Stimulated activated CD8-positive, alpha-beta memory T cell treated with anti-CD3 and anti-CD28 coated beads, Interleukin-12 subunit alpha, Interleukin-12 subunit beta, amount 100 ng/mL, for 24 hours (primary cell): ENCODE measurements at regions not wholly inside any gene's neighbourhood (a gene's known extent, or its start where the extent isn't known, plus 50 kb on each side); places are given as distances from the start of the nearest gene placed in this dataset.
"Not testable (repeated sequence)": the region's sequence is repeated elsewhere in the genome, so short reads cannot be mapped to it uniquely, and the experiment has no call there.

Experiments
- DNase-seq: peaks from one replicate; pipeline ENCODE4 v3.0.0-alpha.2; 2020; ENCODE audit errors: extremely low read depth

DNA sequence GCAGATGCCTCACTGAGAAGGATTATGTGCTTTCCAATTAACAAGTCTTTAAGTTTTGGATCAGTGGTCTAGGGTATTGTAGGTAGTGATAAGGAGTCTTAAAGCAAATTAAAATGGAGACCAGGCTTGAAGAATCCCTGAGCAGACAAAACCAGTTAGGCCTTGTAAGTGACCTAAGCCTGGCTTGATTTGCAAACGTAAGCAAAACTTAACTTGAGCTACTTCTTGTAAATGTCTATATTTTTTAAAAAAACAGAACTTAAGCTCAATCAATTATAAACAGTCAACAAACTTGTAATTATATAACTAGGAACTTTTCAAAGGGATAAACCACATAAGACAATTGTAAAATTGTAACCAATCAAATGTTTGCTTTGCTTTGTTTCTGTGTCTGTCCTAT, 72.7 kb upstream of the NALF2 start:
- DNase-seq, result no peak

DNA sequence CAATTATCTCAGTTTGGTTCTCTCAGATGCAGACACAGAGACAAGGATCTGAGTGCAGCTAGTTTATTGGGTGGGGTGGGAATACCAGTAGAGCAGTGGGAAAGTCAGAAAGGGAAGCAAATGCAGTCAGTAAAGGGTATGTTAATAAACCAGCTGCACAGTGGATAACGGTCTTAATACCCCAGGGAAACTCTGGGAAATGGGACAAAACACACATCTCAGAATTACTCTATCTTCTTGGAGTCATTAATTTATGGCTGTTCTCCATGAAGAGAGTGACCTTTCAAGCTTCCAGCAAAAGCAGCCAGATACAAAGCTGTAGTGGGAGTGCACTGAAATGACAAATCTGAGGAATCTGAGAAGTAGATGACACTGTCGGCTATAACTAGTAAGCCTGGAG, 73.3 kb upstream of the NALF2 start:
- DNase-seq, result no peak

GRCh38 chrX:69429339-69430015, 74.6 kb upstream of the NALF2 start:
- no peak for DNase-seq

- DNase-seq, result no peak
These were observed 75.9 kb upstream of the NALF2 start for GRCh38 chrX:69428216-69428615.

DNA sequence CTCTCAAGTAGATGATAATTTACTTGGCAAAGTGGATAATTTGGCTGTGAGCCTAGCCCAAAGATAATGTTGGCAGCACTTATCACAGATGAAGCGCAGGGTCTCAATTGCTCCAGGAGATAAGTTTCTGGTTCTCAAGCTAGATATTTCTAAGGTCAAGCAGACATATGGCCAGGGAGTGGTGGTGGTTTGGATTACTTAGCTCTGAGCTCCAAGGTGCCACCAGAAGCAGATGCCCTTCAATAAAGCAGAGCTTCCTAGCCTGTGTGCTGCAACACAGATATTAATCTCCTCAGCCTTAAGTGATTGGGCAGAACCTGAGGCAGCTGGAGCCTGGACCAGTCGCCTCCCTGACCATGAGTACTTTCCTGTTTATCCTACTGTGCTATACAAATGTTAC, 79.2 kb upstream of the NALF2 start:
- DNase-seq, result no peak

- no peak for DNase-seq
These were observed 80.0 kb upstream of the NALF2 start for GRCh38 chrX:69424161-69424560.

DNA sequence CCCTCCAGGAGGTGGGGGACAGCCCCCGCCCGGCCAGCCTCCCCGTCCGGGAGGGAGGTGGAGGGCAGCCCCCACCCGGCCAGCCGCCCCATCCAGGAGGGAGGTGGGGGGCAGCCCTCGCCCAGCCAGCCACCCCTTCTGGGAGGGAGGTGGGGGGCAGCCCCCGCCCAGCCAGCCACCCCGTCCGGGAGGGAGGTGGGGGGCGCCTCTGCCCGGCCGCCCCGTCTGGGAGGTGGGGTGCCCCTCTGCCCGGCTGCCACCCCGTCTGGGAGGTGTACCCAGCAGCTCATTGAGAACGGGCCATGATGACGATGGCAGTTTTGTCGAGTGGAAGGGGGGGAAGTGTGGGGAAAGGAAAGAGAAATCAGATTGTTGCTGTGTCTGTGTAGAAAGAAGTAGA, 81.9 kb upstream of the NALF2 start:
- not testable (repeated sequence) for DNase-seq

- no peak for DNase-seq
These were observed 88.4 kb upstream of the NALF2 start for GRCh38 chrX:69415698-69416097.

- no peak for DNase-seq
These were observed 91.5 kb upstream of the NALF2 start for GRCh38 chrX:69412661-69413060.

- no peak for DNase-seq
These were observed 105.2 kb upstream of the NALF2 start for GRCh38 chrX:69398881-69399280.

GRCh38 chrX:69396916-69397315, 107.2 kb upstream of the NALF2 start:
- no peak for DNase-seq

GRCh38 chrX:69395306-69395705, 108.8 kb upstream of the NALF2 start:
- DNase-seq, result no peak

GRCh38 chrX:69389101-69389501, 115.0 kb upstream of the NALF2 start:
- no peak for DNase-seq

GRCh38 chrX:69388526-69388925, 115.6 kb upstream of the NALF2 start:
- no peak for DNase-seq

GRCh38 chrX:69387567-69388487, 116.3 kb upstream of the NALF2 start:
- no peak for DNase-seq

DNA sequence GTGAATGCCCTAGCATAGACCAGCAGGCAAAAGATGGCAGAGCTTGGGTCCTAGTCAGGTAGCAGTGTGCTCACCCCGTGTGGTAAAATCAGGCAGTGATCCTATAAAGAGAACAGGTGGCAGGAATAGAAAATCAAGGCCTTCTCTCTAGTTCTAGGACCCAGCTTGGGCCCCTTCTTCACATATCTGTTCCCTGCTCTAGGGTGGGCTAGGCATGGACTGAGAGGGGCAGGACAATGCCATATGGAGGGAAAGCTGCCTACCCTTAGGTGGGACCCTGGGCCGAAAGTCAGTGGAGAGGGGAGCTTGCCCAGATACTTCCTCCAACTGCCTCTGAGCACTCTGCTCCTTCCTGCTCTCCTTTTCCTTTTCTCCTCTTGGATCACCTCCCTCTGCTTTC, 117.4 kb upstream of the NALF2 start:
- no peak for DNase-seq

DNA sequence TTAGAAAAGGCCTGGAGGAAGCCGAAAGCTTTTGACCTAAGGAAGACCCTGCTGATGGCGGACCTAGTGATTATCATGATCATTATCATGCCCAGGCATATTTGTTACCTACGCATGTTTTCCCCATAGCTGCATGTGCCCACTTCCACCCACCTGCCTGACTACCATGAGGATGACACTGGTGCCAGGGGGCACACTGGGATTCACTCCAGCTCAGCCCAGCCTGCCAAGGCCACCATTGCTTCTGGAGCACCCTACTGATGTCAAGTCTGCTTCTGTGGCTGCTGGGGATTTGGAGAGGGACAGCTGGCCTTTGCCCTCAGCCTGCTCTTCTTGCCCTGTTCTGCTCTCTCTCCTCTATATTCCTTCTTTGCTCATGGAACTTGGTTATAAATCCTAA, 124.7 kb upstream of the NALF2 start:
- no peak for DNase-seq

GRCh38 chrX:69374569-69374968, 129.6 kb upstream of the NALF2 start:
- DNase-seq, result no peak

DNA sequence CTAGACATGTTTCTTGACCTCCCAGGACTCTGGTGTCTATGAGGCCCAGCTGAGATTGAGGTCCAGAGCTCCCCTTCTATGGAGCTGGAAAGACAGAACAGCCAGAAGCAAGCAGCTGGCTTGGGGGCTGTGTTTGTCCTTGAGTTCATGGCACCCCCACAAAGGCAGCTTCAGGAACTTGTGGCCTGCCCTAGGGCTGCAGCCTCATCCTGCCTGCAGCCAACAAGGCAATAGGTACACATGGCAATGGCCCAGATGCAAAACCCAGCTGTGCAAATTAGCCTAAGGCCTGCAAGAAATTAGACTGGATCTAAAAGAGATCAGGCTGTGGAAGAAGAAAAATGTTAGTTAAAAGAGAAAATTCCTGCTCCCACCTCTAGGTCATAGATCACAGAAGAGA, 131.7 kb upstream of the NALF2 start:
- DNase-seq, result no peak

DNA sequence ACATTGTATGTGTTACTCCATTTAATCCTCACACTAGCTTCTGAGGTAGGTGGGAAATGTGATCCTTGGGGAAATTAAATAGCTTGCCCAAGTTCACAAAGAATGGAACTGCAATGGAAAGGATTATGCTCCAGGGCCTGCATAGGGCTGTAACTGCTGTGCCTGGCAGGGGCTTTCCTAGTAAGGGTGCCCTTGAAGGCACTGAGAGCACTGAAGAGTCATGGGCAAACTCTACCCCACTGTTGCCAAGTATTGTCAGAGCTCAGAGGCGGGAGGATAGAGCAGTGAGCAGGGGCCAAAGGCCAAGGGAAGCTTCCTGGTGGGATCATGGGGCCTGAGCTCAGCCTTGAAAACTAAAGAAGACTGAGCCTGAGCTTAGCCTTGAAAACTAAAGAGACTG, 133.0 kb upstream of the NALF2 start:
- no peak for DNase-seq

- DNase-seq, result no peak
These were observed 134.1 kb upstream of the NALF2 start for GRCh38 chrX:69369999-69370398.

GRCh38 chrX:69366183-69366582, 137.9 kb upstream of the NALF2 start:
- DNase-seq, result no peak

- no peak for DNase-seq
These were observed 138.4 kb upstream of the NALF2 start for GRCh38 chrX:69365755-69366154.
